CD4-positive, alpha-beta T cell treated with Interleukin-1 beta for 1 hour (primary cell): ENCODE measurements at regions not wholly inside any gene's neighbourhood (a gene's known extent, or its start where the extent isn't known, plus 50 kb on each side); places are given as distances from the start of the nearest gene placed in this dataset.
"Not testable (repeated sequence)": the region's sequence is repeated elsewhere in the genome, so short reads cannot be mapped to it uniquely, and the experiment has no call there.

Source experiments
- DNase-seq, 2 donors: peaks; one replicate each; pipeline ENCODE4 v3.0.0-alpha.2; 2020 to 2022

DNA sequence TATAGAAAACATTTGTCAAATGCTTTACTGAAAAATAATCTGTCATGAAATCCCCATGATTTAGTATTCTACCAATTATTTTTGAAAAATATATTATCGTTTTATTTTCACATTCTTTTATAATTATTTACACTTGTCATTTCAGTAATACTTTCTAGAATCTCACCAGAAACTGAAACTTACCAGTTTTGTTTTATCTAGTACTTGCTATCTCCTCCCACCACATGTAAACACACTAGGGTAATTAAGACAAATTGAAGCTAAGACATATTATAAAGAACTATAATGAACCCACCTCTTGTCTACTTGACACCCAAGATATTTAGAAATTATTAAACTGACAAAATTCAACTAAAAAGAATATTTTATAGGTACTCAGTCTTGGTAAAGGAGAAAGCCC is 51.5 kb upstream of the GRM3 start:
- no peak for DNase-seq

- no peak for DNase-seq
Observed at GRCh38 chr7:86574006-86574405, 69.7 kb upstream of the GRM3 start.

DNA sequence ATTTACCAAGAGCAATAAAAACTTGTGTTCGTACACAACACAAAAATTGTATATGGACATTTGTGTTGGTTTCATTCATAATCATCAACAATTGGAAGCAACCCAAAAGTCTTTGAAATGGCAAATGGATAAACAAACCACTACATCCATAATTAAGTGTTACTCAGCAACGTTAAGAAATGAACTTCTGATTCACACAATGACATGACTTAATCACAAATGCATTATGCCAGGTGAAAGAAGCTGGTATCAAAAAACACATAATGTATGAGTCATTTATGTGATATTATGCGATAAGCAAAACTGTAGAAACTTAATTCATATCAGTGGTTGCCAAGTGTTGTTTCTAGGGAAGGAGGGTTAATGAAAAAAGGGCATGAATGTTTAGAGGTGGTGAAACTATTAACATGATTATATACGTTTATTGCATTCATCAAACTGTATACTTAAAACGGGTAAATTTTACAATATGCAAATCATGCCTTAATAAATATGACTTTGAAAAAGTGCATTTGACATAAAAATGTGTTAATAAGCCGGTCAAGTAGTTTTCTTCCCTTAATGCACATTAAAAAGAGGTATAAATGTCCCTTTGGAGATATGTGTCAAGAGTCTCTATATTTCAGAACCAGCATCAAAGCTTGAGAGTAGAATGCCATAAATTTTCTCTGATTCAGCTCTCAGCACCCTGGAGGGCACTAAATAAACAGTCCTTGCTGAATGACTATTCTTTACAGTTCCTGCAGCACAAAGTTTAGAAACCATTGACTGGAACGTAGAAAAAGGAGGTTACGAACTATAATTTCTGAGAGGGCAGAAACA is 84.8 kb upstream of the GRM3 start:
- DNase-seq, result no peak

- no peak for DNase-seq
Observed at GRCh38 chr7:86534641-86535040, 109.1 kb upstream of the GRM3 start.

GRCh38 chr7:86504229-86504628 is 139.5 kb upstream of the GRM3 start:
- no peak for DNase-seq

DNA sequence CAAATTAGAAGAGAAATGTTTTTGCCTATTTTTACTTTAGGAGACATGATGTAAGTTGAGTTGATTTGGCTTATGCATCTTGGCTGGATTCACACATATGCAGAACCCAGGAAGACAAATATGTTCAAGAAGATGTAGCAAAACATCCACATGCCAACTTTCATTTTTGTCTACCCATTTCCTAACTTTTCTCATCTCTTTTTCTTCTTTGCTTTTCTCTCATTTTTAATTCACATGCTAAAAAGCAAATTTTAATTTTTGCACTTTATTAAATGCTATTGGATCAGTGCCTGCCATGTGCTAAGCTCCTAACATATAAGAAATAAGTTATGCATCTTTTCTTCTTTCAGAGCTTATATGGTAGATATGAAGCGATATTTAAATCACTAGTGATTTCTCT is 143.7 kb upstream of the GRM3 start:
- no peak for DNase-seq

- no peak for DNase-seq
Observed at GRCh38 chr7:86485827-86486226, 157.9 kb upstream of the GRM3 start.

DNA sequence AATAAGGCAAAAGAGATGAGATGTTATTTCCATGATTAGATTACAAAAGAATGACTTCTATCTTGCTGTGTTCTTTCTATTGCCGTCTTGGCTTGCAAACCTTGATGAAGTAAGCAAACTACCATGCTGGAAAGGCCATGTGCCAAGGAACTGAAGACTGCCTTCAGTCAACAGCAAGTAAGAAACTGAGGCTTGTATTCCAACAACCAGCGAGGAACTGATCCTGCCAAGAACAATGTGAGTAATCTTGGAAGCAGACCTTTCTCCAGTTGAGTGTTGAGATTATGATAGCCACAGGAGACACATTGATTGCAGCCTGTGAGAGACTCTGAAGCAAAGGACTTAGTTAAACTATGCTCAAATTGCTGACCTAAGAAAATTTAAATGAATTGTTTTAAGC is 164.6 kb upstream of the GRM3 start:
- DNase-seq, result no peak

DNA sequence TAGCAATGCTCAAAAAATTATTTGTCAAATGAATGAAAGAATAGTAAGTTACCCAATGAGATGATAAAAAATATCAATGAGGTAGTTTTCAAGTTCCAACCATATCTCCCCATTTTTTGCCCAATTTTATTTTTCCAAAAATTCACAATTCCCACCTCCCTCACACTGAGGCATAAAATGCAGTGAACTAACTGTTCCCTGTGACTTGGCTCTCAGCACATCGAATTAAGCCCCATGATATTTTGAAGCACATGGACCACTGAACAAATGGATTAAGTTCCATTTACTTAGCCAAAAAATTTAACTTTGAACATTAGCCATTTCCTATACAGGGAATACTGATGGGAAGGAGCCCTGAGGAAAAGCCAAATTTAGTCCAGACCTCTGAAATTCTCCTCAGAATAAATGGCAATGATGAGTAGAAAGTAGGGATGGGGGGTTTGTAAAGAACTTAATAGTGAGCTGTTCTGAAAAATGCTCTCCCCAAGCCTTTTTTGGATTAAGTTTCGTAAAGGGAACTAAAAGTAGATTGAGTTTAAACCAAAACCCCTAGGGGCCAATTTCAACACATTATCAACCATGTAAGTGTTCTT is 166.3 kb upstream of the GRM3 start:
- DNase-seq, result no peak

DNA sequence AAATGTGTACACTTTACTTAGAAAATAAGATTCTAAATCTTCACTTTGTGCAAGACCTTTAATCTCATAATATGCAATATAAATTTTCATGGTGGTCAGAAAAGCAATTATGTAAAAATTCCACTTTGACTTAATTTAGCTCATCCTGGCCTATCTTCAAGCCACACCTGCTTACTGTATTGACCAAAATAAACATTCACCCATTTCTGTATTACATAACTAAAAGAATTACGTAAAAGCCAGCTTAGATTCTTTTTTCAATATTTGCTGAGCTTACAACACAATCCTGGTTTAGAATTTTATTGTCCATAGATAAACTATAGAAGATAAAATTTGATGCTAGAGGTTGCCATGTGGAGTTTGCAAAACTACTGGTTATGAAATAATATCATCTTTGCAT is 172.9 kb upstream of the GRM3 start:
- no peak for DNase-seq

DNA sequence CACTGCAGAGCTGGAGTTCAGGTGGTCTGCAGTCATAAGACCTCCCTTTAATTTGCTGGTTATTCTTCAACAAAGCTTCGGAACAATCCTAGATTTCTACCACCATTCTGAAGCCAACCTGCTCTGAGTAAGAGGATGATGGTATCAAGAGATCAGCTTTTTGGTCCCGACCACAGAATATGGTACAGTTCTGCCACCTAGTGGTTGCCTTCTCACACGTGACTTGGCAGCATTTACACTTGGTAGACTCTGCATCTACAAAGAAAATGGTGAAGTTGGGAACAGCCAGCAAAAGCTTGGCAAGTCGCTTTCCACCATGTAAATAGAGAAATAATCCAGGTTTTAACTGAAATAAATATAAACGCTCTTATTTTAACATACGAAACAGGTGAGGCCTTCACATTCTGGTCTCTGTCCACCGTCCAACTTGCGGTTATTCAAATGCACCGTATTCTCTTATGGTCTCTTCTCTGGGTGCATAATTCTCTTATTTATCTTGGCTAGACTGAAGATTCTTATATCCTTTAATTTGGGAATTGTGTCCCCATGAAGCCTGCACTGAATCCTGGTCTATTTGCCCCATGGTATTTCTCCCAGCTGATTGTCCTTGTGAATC is 173.9 kb upstream of the GRM3 start:
- peak; percentile 2 to 8 for DNase-seq

GRCh38 chr7:86454753-86455152 is 189.0 kb upstream of the GRM3 start:
- DNase-seq, result no peak

DNA sequence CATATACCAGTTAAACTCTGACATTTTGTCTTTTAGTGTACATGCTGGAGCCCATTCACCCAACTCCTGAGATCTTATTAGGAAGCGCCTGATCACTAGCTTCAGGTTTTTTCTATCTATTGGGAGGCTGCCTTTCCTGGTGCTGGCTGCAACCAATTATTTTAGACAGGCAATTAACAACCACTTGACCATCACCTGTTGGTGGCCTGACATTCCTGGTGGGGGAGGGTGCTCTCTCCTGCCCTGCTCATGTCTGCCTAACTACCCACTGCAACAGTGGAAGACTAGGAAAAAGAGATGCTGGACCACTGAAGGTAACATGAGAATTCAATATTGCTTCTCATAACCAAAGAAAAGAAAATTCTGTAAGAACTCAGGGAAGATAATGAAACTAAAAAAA is 190.3 kb upstream of the GRM3 start:
- no peak for DNase-seq

DNA sequence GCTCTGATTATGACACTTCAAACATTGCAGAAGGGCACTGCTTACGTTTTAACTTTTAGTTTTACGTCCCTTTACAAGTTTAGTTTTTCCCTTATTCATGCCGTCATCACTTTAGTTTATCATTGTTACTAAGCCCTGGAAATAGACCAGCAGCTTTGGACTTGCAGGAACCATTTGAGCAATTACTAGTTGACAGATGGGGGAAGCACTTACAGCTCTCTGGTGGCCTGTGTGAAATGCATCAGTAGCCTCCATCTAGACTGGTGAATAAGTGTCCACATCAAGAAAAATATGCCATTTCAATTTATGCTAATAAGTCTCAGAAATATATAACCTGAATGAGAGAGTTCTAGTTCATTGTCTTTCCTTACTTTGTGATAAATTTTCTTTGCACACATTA is 194.9 kb upstream of the GRM3 start:
- DNase-seq, result no peak

- no peak for DNase-seq
Observed at GRCh38 chr7:86445285-86445684, 198.4 kb upstream of the GRM3 start.

GRCh38 chr7:86444245-86444644 is 199.5 kb upstream of the GRM3 start:
- no peak for DNase-seq

DNA sequence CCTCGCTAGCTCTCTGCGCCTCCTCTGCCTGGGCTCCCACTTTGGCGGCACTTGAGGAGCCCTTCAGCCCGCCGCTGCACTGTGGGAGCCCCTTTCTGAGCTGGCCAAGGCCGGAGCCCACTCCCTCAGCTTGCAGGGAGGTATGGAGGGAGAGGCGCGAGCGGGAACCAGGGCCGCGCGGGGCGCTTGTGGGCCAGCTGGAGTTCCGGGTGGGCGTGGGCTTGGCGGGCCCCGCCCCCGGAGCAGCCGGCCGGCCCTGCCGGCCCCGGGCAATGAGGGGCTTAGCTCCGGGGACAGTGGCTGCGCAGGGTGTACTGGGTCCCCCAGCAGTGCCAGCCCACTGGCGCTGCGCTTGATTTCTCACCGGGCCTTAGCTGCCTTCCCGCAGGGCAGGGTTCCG is 203.3 kb upstream of the GRM3 start:
- not testable (repeated sequence) for DNase-seq

DNA sequence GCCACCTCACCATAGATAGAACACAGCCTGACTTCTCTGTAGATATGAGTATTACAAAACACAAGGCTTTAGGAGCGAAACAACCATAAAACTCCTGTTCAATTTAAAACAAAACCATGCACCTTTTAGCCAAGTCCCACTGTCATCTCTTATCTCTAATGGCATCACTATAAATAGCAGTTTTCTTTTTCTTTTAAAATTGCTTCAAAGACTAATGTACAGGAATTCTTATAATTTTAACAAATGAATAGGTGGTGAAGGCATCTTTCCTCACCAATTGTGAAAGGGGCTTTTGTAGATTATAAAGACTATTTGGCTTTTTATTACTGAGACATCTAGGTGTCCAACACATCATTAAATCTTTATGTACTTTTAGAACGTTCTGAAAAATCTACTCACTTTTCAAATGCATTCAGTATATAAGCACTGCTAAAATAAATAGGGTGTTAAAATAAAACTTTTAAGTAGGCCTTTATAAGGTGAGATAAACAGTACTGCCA is 205.7 kb upstream of the GRM3 start:
- no peak for DNase-seq

- no peak for DNase-seq
Observed at GRCh38 chr7:86431761-86432160, 211.9 kb upstream of the GRM3 start.

GRCh38 chr7:86411814-86412213 is 231.9 kb upstream of the GRM3 start:
- no peak for DNase-seq

DNA sequence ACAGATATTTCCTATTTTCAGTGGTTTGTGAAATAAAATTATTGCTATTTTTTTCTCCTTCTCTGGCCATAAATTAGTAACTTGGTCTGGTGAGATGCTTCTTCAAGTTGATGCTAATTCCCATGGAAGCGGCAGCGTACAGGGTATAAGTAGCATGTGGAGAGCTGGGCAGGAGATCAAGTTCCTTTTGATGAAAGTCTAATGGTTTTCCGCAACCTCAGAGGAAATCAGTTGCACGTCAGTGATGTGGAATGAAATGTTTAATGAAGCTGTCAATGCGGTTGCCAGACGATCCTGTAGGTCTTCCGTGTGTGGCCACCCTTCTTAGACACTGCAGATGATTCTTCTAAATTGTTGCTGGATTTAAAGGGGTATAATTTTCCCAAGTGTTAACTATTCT is 236.4 kb upstream of the GRM3 start:
- DNase-seq, result no peak

DNA sequence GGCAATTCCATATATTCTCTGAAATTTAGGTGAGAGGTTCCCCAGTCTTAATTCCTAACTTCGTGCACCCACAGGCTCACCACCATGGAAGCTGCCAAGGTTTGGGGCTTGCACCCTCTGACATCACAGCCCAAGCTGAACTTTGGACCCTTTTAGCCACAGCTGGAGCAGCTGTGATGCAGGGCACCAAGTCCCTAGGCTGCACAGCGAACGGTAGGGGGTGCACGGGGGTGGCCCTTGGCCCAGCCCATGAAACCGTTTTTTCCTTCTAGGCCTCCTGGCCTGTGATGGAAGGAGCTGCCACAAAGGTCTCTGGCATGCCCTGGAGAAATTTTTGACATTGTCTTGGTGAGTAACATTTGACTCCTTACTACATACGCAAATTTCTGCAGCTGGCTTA is 251.9 kb upstream of the GRM3 start:
- no peak for DNase-seq

DNA sequence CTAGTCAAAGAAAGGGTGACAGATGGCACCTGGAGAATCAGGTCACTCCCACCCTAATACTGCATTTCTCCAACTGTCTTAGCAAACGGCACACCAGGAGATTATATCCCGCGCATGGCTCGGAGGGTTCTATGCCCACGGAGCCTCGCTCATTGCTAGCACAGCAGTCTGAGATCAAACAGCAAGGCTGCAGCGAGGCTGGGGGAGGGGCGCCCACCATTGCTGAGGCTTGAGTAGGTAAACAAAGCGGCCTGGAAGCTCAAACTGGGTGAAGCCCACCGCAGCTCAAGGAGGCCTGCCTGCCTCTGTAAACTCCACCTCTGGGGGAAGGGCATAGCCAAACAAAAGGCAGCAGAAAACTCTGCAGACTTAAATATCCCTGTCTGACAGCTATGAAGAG is 268.1 kb upstream of the GRM3 start:
- DNase-seq, result not testable (repeated sequence)

- DNase-seq, result no peak
Observed at GRCh38 chr7:86372262-86372661, 271.4 kb upstream of the GRM3 start.
